Activated T-cell treated with anti-CD3 and anti-CD28 coated beads for 24 hours (primary cell): ENCODE measurements at regions not wholly inside any gene's neighbourhood (a gene's known extent, or its start where the extent isn't known, plus 50 kb on each side); places are given as distances from the start of the nearest gene placed in this dataset.

Experiments used
- DNase-seq: peaks from one replicate; pipeline ENCODE4 v3.0.0-alpha.2; 2020; ENCODE audit warnings: low read depth

GRCh38 chr3:10555263-10555662 lies 49.9 kb upstream of the ATP2B2 start:
- DNase-seq: no peak

GRCh38 chr3:10556312-10556711 lies 50.9 kb upstream of the ATP2B2 start:
- DNase-seq: no peak

GRCh38 chr3:10557250-10557649 lies 51.9 kb upstream of the ATP2B2 start:
- DNase-seq: no peak

GRCh38 chr3:10557781-10558373 lies 52.5 kb upstream of the ATP2B2 start:
- no peak for DNase-seq

GRCh38 chr3:10558736-10559135 lies 53.4 kb upstream of the ATP2B2 start:
- DNase-seq: no peak

- DNase-seq: no peak
These were observed 54.9 kb upstream of the ATP2B2 start for GRCh38 chr3:10560060-10560861.

GRCh38 chr3:10561162-10561945 lies 56.0 kb upstream of the ATP2B2 start:
- no peak for DNase-seq

- DNase-seq: no peak
These were observed 56.7 kb upstream of the ATP2B2 start for GRCh38 chr3:10561946-10562560.

- no peak for DNase-seq
These were observed 58.0 kb upstream of the ATP2B2 start for GRCh38 chr3:10563396-10563795.

- DNase-seq: no peak
These were observed 60.4 kb upstream of the ATP2B2 start for GRCh38 chr3:10565814-10566213.

- no peak for DNase-seq
These were observed 61.1 kb upstream of the ATP2B2 start for GRCh38 chr3:10566451-10566850.

- no peak for DNase-seq
These were observed 63.2 kb upstream of the ATP2B2 start for GRCh38 chr3:10568549-10568948.

GRCh38 chr3:10570196-10570946 lies 65.0 kb upstream of the ATP2B2 start:
- DNase-seq: no peak

GRCh38 chr3:10574101-10574620 lies 68.8 kb upstream of the ATP2B2 start:
- no peak for DNase-seq

GRCh38 chr3:10575601-10576160 lies 70.3 kb upstream of the ATP2B2 start:
- no peak for DNase-seq

GRCh38 chr3:10577486-10577885 lies 72.1 kb upstream of the ATP2B2 start:
- DNase-seq: no peak

GRCh38 chr3:10580426-10580825 lies 75.0 kb upstream of the ATP2B2 start:
- DNase-seq: no peak

GRCh38 chr3:10581251-10581650 lies 75.9 kb upstream of the ATP2B2 start:
- DNase-seq: no peak

- DNase-seq: no peak
These were observed 76.3 kb upstream of the ATP2B2 start for GRCh38 chr3:10581716-10582115.

GRCh38 chr3:10582733-10583132 lies 77.3 kb upstream of the ATP2B2 start:
- no peak for DNase-seq
